Limb (tissue), 2 donors: ENCODE measurements at regions not wholly inside any gene's neighbourhood (a gene's known extent, or its start where the extent isn't known, plus 50 kb on each side); places are given as distances from the start of the nearest gene placed in this dataset.

Source experiments
- DNase-seq, 2 donors: peaks; one replicate each; pipeline ENCODE4 v3.0.0-alpha.2; 2016; ENCODE audit errors: extremely low spot score in 2 of 2

- DNase-seq = no peak
Observed at GRCh38 chr1:29890201-29890959, 654.1 kb downstream of the PTPRU start.

- no peak for DNase-seq
Observed at GRCh38 chr1:29889776-29890175, 653.5 kb downstream of the PTPRU start.

GRCh38 chr1:29884740-29885139, 648.4 kb downstream of the PTPRU start:
- DNase-seq = no peak

- DNase-seq = peak in 1 of 2 donors; percentile 17
Observed at GRCh38 chr1:29883986-29884385, 647.7 kb downstream of the PTPRU start.

GRCh38 chr1:29883411-29883832, 647.1 kb downstream of the PTPRU start:
- DNase-seq = peak in 1 of 2 donors; percentile 11

- no peak for DNase-seq
Observed at GRCh38 chr1:29880556-29880955, 644.2 kb downstream of the PTPRU start.

- DNase-seq = peak in 1 of 2 donors; percentile 9
Observed at GRCh38 chr1:29879217-29879616, 642.9 kb downstream of the PTPRU start.

GRCh38 chr1:29878501-29878900, 642.2 kb downstream of the PTPRU start:
- DNase-seq = peak in 1 of 2 donors; percentile 17

- DNase-seq = peak in 1 of 2 donors; percentile 14
Observed at GRCh38 chr1:29876902-29877301, 640.6 kb downstream of the PTPRU start.

- no peak for DNase-seq
Observed at GRCh38 chr1:29876441-29876840, 640.1 kb downstream of the PTPRU start.

GRCh38 chr1:29875557-29876028, 639.3 kb downstream of the PTPRU start:
- peak in 1 of 2 donors; percentile 9 for DNase-seq

- DNase-seq = no peak
Observed at GRCh38 chr1:29870621-29871020, 634.3 kb downstream of the PTPRU start.

GRCh38 chr1:29869802-29870201, 633.5 kb downstream of the PTPRU start:
- DNase-seq = no peak

- no peak for DNase-seq
Observed at GRCh38 chr1:29868944-29869343, 632.6 kb downstream of the PTPRU start.

GRCh38 chr1:29868096-29868495, 631.8 kb downstream of the PTPRU start:
- no peak for DNase-seq

GRCh38 chr1:29865051-29865450, 628.7 kb downstream of the PTPRU start:
- DNase-seq = no peak

- no peak for DNase-seq
Observed at GRCh38 chr1:29864431-29865022, 628.2 kb downstream of the PTPRU start.

GRCh38 chr1:29861922-29862321, 625.6 kb downstream of the PTPRU start:
- no peak for DNase-seq

- no peak for DNase-seq
Observed at GRCh38 chr1:29861446-29861845, 625.1 kb downstream of the PTPRU start.

GRCh38 chr1:29860681-29861080, 624.4 kb downstream of the PTPRU start:
- no peak for DNase-seq

GRCh38 chr1:29860056-29860455, 623.7 kb downstream of the PTPRU start:
- no peak for DNase-seq

GRCh38 chr1:29859126-29859525, 622.8 kb downstream of the PTPRU start:
- DNase-seq = no peak

- no peak for DNase-seq
Observed at GRCh38 chr1:29858646-29859045, 622.3 kb downstream of the PTPRU start.
